ENCODE measurements at regions not wholly inside any gene's neighbourhood (a gene's known extent, or its start where the extent isn't known, plus 50 kb on each side); places are given as distances from the start of the nearest gene placed in this dataset.

GRCh38 chr15:93283854-93284253, 194.8 kb upstream of the RGMA start:
- no peak for TF ChIP-seq POLR2A (IDR thresholded peaks at IDR 0.05)
- TF ChIP-seq, protein P1, sequence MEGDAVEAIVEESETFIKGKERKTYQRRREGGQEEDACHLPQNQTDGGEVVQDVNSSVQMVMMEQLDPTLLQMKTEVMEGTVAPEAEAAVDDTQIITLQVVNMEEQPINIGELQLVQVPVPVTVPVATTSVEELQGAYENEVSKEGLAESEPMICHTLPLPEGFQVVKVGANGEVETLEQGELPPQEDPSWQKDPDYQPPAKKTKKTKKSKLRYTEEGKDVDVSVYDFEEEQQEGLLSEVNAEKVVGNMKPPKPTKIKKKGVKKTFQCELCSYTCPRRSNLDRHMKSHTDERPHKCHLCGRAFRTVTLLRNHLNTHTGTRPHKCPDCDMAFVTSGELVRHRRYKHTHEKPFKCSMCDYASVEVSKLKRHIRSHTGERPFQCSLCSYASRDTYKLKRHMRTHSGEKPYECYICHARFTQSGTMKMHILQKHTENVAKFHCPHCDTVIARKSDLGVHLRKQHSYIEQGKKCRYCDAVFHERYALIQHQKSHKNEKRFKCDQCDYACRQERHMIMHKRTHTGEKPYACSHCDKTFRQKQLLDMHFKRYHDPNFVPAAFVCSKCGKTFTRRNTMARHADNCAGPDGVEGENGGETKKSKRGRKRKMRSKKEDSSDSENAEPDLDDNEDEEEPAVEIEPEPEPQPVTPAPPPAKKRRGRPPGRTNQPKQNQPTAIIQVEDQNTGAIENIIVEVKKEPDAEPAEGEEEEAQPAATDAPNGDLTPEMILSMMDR (IDR thresholded peaks at IDR 0.05): no peak
